Epithelial cell of esophagus (primary cell): ENCODE measurements at regions not wholly inside any gene's neighbourhood (a gene's known extent, or its start where the extent isn't known, plus 50 kb on each side); places are given as distances from the start of the nearest gene placed in this dataset.
A peak's percentile ranks its signal among the peaks of the same experiment; 100 is the strongest.

Experiments used
- DNase-seq: peaks from one replicate; pipeline ENCODE4 v3.0.0; 2010; ENCODE audit warnings: low read depth
- H3K4me3 ChIP-seq: 2 replicates; pipeline ENCODE4 v1.5.1; 2011; ENCODE audit warnings: mild to moderate bottlenecking, low read length, control low read depth
- CTCF ChIP-seq: IDR thresholded peaks from 2 replicates; pipeline ENCODE4 v1.5.1; 2011; ENCODE audit warnings: low read depth, mild to moderate bottlenecking, low read length, control low read depth, inconsistent platforms; ENCODE audit not compliant: insufficient read depth; ENCODE audit errors: missing control alignments

- no peak for TF ChIP-seq CTCF
- no peak overlapping the region for H3K4me3 ChIP-seq
- DNase-seq: no peak
These were observed 82.5 kb upstream of the ARID2 start for GRCh38 chr12:45646851-45647581.

- TF ChIP-seq CTCF: no peak
- H3K4me3 ChIP-seq: no peak overlapping the region
- DNase-seq: no peak
These were observed 81.4 kb upstream of the ARID2 start for GRCh38 chr12:45648070-45648469.

- DNase-seq: no peak
- no peak overlapping the region for H3K4me3 ChIP-seq
- TF ChIP-seq CTCF: no peak
These were observed 78.5 kb upstream of the ARID2 start for GRCh38 chr12:45651029-45651428.

- TF ChIP-seq CTCF: no peak
- no peak for DNase-seq
- H3K4me3 ChIP-seq: no peak overlapping the region
These were observed 75.4 kb upstream of the ARID2 start for GRCh38 chr12:45654002-45654665.

GRCh38 chr12:45655186-45655585 is 74.3 kb upstream of the ARID2 start:
- peak; percentile 34 for TF ChIP-seq CTCF
- no peak overlapping the region for H3K4me3 ChIP-seq
- DNase-seq: peak; percentile 71

GRCh38 chr12:45655743-45656142 is 73.8 kb upstream of the ARID2 start:
- no peak for TF ChIP-seq CTCF
- no peak for DNase-seq
- H3K4me3 ChIP-seq: no peak overlapping the region
